Cardiac fibroblast (primary cell): ENCODE measurements at regions not wholly inside any gene's neighbourhood (a gene's known extent, or its start where the extent isn't known, plus 50 kb on each side); places are given as distances from the start of the nearest gene placed in this dataset.

Experiments used
- DNase-seq, 2 donors: peaks; one replicate each; pipeline versions ENCODE4 v3.0.0 to v3.0.0-alpha.2; 2010; ENCODE audit warnings: low read depth in 2 of 2
- H3K4me3 ChIP-seq, 2 donors: replicated peaks in 1 of 2; 1 replicate in 1 of 2; 2 replicates in 1 of 2; pipeline ENCODE4 v1.5.1; 2011; ENCODE audit warnings: low read depth in 2 of 2, low read length in 2 of 2, mild to moderate bottlenecking in 2 of 2, moderate library complexity in 1 of 2
- TF ChIP-seq, protein P1 (sequence below): IDR thresholded peaks from one replicate; pipeline ENCODE4 v1.5.1; 2011; ENCODE audit warnings: low read depth, mild to moderate bottlenecking, low read length, inconsistent platforms

DNA sequence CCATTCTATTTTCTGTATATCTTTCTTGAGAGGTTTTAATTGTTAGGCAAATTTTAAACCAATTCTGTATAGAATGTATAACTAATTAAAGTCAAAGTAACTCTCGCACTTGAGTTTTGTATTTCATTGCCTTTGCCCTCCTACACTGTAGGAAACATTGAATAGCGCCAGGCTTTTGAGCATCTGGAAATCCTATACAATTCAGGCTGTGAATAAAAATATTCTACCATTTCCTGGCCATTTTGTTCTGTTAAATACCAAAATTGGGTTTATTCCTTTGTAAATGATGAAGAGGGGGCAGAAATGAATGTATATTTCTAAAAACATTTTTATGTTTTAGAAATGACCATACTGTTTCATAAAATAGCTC, 571.8 kb upstream of the CLINT1 start:
- H3K4me3 ChIP-seq = no peak overlapping the region
- no peak for DNase-seq
- TF ChIP-seq, protein P1, sequence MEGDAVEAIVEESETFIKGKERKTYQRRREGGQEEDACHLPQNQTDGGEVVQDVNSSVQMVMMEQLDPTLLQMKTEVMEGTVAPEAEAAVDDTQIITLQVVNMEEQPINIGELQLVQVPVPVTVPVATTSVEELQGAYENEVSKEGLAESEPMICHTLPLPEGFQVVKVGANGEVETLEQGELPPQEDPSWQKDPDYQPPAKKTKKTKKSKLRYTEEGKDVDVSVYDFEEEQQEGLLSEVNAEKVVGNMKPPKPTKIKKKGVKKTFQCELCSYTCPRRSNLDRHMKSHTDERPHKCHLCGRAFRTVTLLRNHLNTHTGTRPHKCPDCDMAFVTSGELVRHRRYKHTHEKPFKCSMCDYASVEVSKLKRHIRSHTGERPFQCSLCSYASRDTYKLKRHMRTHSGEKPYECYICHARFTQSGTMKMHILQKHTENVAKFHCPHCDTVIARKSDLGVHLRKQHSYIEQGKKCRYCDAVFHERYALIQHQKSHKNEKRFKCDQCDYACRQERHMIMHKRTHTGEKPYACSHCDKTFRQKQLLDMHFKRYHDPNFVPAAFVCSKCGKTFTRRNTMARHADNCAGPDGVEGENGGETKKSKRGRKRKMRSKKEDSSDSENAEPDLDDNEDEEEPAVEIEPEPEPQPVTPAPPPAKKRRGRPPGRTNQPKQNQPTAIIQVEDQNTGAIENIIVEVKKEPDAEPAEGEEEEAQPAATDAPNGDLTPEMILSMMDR = no peak

DNA sequence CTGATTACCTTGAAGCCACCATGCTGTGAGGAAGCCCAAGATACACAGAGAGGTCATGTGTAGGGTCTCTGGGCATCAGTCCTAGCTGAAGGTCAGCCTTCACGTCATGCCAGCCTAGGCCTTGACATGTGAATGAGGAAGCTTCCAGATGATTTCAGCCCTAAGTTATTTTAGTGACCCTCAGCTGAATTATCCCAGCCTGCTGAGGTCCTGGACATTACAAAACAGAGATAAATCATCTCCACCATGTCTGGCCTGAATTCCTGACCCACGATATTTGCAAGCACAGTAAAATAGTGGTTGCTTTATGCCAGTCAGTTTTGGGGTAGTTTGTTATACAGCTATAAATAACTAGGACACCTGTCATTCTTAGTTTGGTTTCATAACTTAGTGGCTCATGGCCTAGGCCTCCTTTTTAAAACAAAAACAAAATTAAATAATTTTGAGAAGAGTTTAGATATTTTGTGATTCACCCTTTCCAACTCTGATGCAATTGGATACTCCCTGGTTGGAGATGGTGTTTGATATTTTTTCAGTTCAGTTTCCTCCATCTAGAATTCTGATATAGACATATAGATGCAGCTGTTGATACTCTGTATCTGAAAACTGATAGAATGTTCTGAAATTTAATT, 571.3 kb upstream of the CLINT1 start:
- peak in 1 of 2 donors; percentile 28 for DNase-seq
- TF ChIP-seq, protein P1 = no peak
- no peak overlapping the region for H3K4me3 ChIP-seq

DNA sequence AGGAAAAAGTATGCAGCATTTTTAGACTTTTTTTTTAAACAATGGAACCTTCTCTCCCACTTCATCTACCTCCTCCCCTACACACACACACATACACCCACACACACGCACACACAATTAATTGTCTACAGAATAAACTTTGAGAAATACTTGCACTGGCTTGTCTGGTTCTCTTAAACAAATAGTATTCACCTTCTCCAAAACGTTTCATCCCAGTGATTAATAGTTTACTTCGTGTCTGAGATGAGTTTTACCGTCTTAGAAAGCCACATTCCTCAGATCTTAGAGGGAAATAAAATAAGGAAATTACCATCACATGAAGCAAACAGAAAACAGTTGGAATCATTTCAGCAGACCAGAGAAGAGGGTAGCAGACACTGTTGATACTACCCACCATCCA, 570.6 kb upstream of the CLINT1 start:
- TF ChIP-seq, protein P1 = no peak
- no peak overlapping the region for H3K4me3 ChIP-seq
- no peak for DNase-seq

DNA sequence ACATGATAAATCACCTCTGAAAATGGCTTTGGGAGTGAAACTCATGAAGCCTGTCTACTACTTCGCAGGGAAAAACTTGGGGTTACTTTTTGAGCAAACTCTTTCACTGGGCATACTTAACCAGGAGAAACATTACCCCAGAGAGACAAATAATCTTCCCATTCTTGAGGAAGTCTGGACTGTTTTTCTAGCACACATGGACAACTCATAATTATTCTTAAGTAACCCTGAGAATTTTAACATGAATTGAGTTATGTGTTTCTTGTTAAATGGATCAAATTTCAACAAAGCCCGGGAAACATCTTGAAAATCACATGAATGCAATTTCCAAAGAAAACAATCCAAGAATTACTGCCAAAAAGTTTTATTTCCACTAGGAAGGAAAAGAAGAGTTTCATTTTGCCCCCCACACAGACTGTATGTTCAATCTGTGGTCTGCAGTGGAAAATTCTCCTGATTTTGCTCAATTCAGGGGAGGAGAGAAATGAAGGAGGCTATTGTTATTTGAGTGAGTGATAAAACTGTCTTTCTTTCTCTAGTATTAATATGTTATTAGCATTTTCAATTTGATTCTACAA, 564.8 kb upstream of the CLINT1 start:
- H3K4me3 ChIP-seq = no peak overlapping the region
- TF ChIP-seq, protein P1 = no peak
- peak in 1 of 2 donors; percentile 43 for DNase-seq

DNA sequence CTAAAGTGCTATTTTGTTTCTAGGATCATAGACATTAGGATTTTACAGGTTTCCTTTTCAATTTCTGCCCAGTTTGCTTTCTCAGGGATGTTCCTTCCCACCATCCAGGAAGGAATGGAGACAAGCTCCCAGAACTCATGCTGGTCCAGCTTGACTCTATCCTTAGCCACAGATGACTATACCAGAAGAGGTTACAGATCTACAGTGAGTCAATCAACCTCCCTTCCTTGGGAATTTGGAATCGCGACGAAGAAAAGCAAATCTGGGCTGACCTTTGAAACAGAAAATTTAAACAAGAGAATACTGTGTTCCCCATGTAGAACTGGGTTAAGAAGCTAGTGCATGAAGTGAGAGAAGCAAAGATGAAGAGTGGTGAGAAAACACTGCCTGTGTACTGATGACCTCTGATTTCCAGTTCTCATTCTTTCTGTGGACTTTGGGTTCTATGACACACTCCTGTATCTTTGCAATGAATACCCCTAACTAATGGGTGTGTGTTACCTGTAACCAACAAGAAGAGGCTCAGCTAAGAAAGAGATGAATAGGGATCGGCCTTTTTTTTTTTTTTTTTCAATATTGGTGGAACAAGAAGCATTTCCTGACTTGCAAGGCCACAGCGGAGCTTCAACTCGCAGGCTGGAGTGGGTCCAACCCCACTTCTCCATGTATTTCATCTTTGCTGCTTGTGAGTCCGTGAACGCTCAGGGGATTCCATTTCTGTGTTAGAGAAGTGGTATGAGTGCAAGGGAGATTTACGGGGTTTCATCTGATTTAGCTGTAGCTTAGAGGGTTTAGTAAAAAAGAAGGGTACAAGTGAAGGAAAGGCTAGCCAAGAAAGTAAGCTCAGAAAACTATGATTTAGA, 563.9 kb upstream of the CLINT1 start:
- TF ChIP-seq, protein P1 = no peak
- DNase-seq = peak in 1 of 2 donors; percentile 5

DNA sequence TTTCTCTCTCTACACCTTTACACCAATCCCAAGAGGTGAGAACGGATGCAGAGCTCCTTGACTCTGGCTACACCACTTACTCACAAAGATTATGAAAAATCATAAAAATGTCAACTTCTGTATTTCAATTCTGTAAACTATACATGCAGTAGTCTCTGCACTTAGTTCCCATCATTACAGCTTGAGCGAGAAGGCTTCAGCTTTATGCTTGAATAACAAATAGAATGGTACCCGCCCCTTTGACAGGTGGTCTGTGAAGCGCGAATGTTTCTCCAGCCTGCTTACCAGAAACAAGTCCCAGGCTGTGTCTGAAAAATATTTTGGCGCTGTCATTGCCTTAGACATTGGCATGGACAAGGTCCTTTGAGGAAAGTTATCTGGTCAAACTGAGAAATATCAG, 562.4 kb upstream of the CLINT1 start:
- no peak overlapping the region for H3K4me3 ChIP-seq
- DNase-seq = no peak
- TF ChIP-seq, protein P1 = no peak

More for the DNA sequence above, 563.9 kb upstream of the CLINT1 start:
- H3K4me3 ChIP-seq = no peak overlapping the region
